Esophagus squamous epithelium (tissue), 5 donors: ENCODE measurements at regions not wholly inside any gene's neighbourhood (a gene's known extent, or its start where the extent isn't known, plus 50 kb on each side); places are given as distances from the start of the nearest gene placed in this dataset.
"Not testable (repeated sequence)": the region's sequence is repeated elsewhere in the genome, so short reads cannot be mapped to it uniquely, and the experiment has no call there.

Source experiments
- DNase-seq: peaks from one replicate; lab custom pipeline; 2025; lab: John Stamatoyannopoulos, UW
- H3K27ac ChIP-seq, 4 donors: fragments of 200-600 bp; sonication (generic); one replicate each; pipeline ENCODE4 v1.5.1; 2016 to 2019; ENCODE audit warnings: mild to moderate bottlenecking in 1 of 4
- H3K27me3 ChIP-seq, 4 donors: fragments of 200-600 bp; sonication (generic); 1 replicate in 3 of 4; 2 replicates in 1 of 4; pipeline versions ENCODE4 v1.5.1 to v1.6.0; 2017 to 2021; ENCODE audit warnings: antibody characterized with exemption in 1 of 4
- H3K36me3 ChIP-seq, 3 donors: fragments of 200-600 bp; sonication (generic); one replicate each; pipeline ENCODE4 v1.5.1; 2016 to 2019
- H3K4me1 ChIP-seq, 3 donors: fragments of 200-600 bp; sonication (generic); one replicate each; pipeline ENCODE4 v1.5.1; 2017 to 2019
- H3K4me3 ChIP-seq, 4 donors: fragments of 200-600 bp; sonication (generic); 1 replicate in 3 of 4; 2 replicates in 1 of 4; pipeline ENCODE4 v1.5.1; 2016 to 2019; ENCODE audit warnings: mild to moderate bottlenecking in 2 of 4, moderate library complexity in 1 of 4
- H3K9me3 ChIP-seq, 3 donors: fragments of 200-600 bp; sonication (generic); one replicate each; pipeline ENCODE4 v1.5.1; 2016 to 2019
- CTCF ChIP-seq, 6 experiments: fragments of 450-650 bp in 4 of 6; fragments of 200-600 bp in 2 of 6; sonication (generic) in 2 of 6; IDR thresholded peaks; one replicate each; pipeline ENCODE4 v1.5.1; 2016 to 2019; ENCODE audit warnings: antibody characterized with exemption in 6 of 6, mild to moderate bottlenecking in 4 of 6, moderate library complexity in 4 of 6
- POLR2A ChIP-seq, 4 donors: fragments of 450-650 bp; IDR thresholded peaks; one replicate each; pipeline ENCODE4 v1.6.1; 2017; ENCODE audit warnings: antibody characterized with exemption in 4 of 4, mild to moderate bottlenecking in 4 of 4, moderate library complexity in 3 of 4
- WGBS, 2 donors: methylation state at CpG; one replicate each; pipeline ENCODE4 v1.1.5; 2018; 5-methylcytosine and 5-hydroxymethylcytosine counted together
- intact Hi-C: fragments of 100-400 bp; cut with DNase I; formaldehyde crosslinking; loops from one replicate; pipeline ENCODE4 v1.15.0; 2022
- donor health status: DM: yes; HTN: yes; CAD: no.

- TF ChIP-seq CTCF (IDR thresholded peaks at IDR 0.05): no peak
- no peak overlapping the region for H3K4me3 ChIP-seq
- intact Hi-C loops: no loop called here
- no peaks in the 10 kb centered on the region for H3K36me3 ChIP-seq
- no peaks in the 10 kb centered on the region for H3K27me3 ChIP-seq
- DNase-seq: no peak
- no peak overlapping the region for H3K27ac ChIP-seq
- H3K4me1 ChIP-seq: peaks cover 0 to 7% (median 4%) of the 10 kb centered on the region in 3 donors
- no peaks in the 10 kb centered on the region for H3K9me3 ChIP-seq
- WGBS, 2 donors: 61 to 81% methylated on average over 4 of the region's 4 CpGs
These were observed 101.8 kb upstream of the RBMS3 start for GRCh38 chr3:29178809-29179793.

GRCh38 chr3:29181149-29181780, 99.6 kb upstream of the RBMS3 start:
- DNase-seq: no peak
- Histone ChIP-seq H3K27ac (no peak overlapping the region), H3K4me1 (peaks cover 0 to 5% (median 4%) of the 10 kb centered on the region in 3 donors), H3K36me3 (no peaks in the 10 kb centered on the region), H3K4me3 (no peak overlapping the region), H3K9me3 (no peaks in the 10 kb centered on the region), H3K27me3 (no peaks in the 10 kb centered on the region)
- TF ChIP-seq POLR2A (IDR thresholded peaks at IDR 0.05) (no peak), CTCF (IDR thresholded peaks at IDR 0.05) (no peak)
- intact Hi-C loops: no loop called here
- WGBS, 2 donors: 80 to 87% methylated on average over 7 of the region's 7 CpGs

GRCh38 chr3:29181872-29182271, 99.0 kb upstream of the RBMS3 start:
- no peak for DNase-seq
- intact Hi-C loops: no loop called here
- Histone ChIP-seq H3K4me3 (no peak overlapping the region), H3K36me3 (no peaks in the 10 kb centered on the region), H3K27me3 (no peaks in the 10 kb centered on the region), H3K4me1 (no peaks in the 10 kb centered on the region), H3K9me3 (no peaks in the 10 kb centered on the region), H3K27ac (no peak overlapping the region)
- TF ChIP-seq CTCF (IDR thresholded peaks at IDR 0.05) (no peak), POLR2A (IDR thresholded peaks at IDR 0.05) (no peak)
- WGBS, 2 donors: 50 to 81% methylated on average over 1 of the region's 1 CpG

DNA sequence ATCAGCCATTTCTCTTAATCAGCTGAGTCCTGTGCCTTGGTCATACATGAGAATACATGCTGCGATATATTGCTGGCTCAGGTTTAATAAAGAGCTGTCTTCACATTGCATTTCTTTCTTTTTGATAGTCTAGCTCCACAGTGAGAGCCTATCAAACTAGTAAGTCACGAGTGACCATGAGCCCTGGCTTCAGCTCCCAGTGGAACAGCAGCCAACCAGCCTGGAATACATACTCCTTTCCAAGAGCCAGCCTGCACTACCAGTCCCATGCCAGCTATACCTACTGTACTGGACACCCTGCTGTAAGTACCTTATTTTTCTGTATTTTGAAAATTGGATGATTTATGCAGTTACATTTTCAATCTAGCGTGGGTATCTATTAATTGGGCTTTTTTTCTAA, 98.0 kb upstream of the RBMS3 start:
- H3K36me3 ChIP-seq, intact Hi-C loops, H3K4me1 ChIP-seq, H3K9me3 ChIP-seq, H3K27me3 ChIP-seq, H3K4me3 ChIP-seq, H3K27ac ChIP-seq, DNase-seq: not testable (repeated sequence)
- WGBS, 2 donors: 83 to 98% methylated on average over 3 of the region's 3 CpGs

DNA sequence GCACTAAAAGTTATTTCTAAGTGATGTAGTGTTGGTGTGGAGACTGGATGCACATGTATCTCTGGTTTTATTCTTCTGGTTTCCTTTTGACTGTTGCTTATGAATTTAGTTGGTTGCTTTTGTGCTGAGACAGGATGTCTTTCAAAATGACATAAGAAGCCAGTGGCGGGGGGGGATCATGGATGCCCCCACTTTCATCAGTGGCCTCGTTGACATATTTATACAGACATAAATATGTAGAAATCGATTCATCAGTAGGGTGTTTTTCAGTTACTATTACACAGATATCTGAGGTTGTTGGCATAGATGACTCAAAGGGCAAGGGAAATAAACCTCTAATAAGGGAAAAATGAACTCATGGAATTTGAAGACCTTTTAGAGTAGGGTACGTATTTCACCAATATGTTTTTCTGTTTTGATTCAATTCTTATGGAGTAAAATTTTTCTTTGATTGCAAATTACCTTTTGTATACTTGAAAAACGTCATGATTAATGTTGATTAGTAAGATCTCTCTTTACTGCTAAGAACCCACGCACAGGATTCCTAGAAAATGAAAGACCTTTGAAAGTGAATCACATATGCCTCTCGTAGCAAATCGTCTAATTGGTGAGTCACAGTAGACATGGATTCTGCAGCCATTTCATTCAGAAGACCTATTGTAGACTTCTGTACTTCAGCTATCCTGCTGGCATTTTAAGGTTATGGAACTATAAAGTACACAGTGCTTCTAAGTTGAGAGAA, 97.4 kb upstream of the RBMS3 start:
- Histone ChIP-seq H3K4me1 (no peaks in the 10 kb centered on the region), H3K9me3 (no peaks in the 10 kb centered on the region), H3K27me3 (no peaks in the 10 kb centered on the region), H3K4me3 (no peak overlapping the region), H3K27ac (no peak overlapping the region), H3K36me3 (no peaks in the 10 kb centered on the region)
- intact Hi-C loops: no loop called here
- no peak for TF ChIP-seq CTCF (IDR thresholded peaks at IDR 0.05)
- TF ChIP-seq POLR2A (IDR thresholded peaks at IDR 0.05): no peak
- no peak for DNase-seq
- WGBS, 2 donors: 44 to 51% methylated on average over 8 of the region's 8 CpGs
